DND-41 (cell line): ENCODE measurements at regions not wholly inside any gene's neighbourhood (a gene's known extent, or its start where the extent isn't known, plus 50 kb on each side); places are given as distances from the start of the nearest gene placed in this dataset.

ENCODE experiments used
- EZH2 ChIP-seq: IDR thresholded peaks from 3 replicates; pipeline ENCODE4 v1.6.1; 2012; ENCODE audit warnings: borderline replicate concordance, low read depth, mild to moderate bottlenecking, moderate library complexity, low read length, inconsistent platforms; ENCODE audit not compliant: severe bottlenecking
- TF ChIP-seq, protein P1 (sequence below): IDR thresholded peaks from 2 replicates; pipeline ENCODE4 v1.5.1; 2012; ENCODE audit warnings: borderline replicate concordance, low read length, moderate library complexity, mild to moderate bottlenecking; ENCODE audit not compliant: poor library complexity, severe bottlenecking; ENCODE audit errors: extremely low read depth

DNA sequence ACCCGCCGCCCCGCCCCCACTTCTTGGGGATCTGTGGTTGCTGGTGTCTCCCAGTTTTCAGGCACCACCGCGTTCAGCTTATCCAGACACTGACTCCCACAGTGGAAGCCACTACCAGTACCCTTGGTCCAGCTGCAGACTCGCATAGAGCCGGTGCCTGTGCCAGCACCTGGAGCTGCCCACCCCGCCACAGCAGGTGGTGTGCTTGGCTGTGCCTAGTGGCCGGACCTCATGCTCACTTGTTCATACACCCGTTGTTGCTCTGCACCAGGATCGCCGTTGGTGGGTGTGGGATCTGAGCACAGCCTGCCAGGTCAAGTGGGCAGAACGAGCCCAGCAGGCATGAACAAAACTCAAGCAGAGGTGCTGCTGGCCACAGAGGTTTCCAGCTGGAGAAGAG, 673.2 kb downstream of the RERGL start:
- TF ChIP-seq, protein P1, sequence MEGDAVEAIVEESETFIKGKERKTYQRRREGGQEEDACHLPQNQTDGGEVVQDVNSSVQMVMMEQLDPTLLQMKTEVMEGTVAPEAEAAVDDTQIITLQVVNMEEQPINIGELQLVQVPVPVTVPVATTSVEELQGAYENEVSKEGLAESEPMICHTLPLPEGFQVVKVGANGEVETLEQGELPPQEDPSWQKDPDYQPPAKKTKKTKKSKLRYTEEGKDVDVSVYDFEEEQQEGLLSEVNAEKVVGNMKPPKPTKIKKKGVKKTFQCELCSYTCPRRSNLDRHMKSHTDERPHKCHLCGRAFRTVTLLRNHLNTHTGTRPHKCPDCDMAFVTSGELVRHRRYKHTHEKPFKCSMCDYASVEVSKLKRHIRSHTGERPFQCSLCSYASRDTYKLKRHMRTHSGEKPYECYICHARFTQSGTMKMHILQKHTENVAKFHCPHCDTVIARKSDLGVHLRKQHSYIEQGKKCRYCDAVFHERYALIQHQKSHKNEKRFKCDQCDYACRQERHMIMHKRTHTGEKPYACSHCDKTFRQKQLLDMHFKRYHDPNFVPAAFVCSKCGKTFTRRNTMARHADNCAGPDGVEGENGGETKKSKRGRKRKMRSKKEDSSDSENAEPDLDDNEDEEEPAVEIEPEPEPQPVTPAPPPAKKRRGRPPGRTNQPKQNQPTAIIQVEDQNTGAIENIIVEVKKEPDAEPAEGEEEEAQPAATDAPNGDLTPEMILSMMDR: no peak
- TF ChIP-seq EZH2: no peak
